SK-N-SH (cell line): ENCODE measurements at regions not wholly inside any gene's neighbourhood (a gene's known extent, or its start where the extent isn't known, plus 50 kb on each side); places are given as distances from the start of the nearest gene placed in this dataset.

ENCODE experiments used
- CTCF ChIA-PET: fragments of 300-600, 350-600 bp; formaldehyde crosslinking; extraction: SDS; loops from one replicate; lab custom pipeline; 2021; lab: Yijun Ruan, JAX
- POLR2A ChIA-PET: fragments of 350-600 bp; sonication (Branson Sonifier 250); formaldehyde crosslinking; extraction: SDS; loops from one replicate; lab custom pipeline; 2020; ENCODE audit warnings: antibody characterized with exemption, inconsistent platforms; lab: Yijun Ruan, JAX
- DNase-seq: peaks from one replicate; pipeline ENCODE4 v3.0.0; 2012
- H2AFZ ChIP-seq: fragments of 200-600 bp; sonication (generic); 2 replicates; pipeline ENCODE4 v1.8.1; 2016; ENCODE audit warnings: antibody characterized with exemption, mild to moderate bottlenecking, low read depth
- H3F3A ChIP-seq: fragments of 200-600 bp; sonication (generic); replicated peaks from 2 replicates; pipeline ENCODE3; 2016; ENCODE audit warnings: antibody characterized with exemption, mild to moderate bottlenecking; ENCODE audit not compliant: insufficient read depth
- H3K27ac ChIP-seq, 2 experiments: fragments of 200-500 bp in 1 of 2; fragments of 200-600 bp in 1 of 2; sonication (Bioruptor generic) in 1 of 2; sonication (generic), shearing (Covaris generic) in 1 of 2; 2 replicates each; pipeline versions ENCODE4 v1.5.1 to v1.6.1; 2014 to 2016; ENCODE audit warnings: low read depth in 2 of 2, inconsistent platforms in 1 of 2, low read length in 1 of 2, mild to moderate bottlenecking in 1 of 2, mixed read lengths in 1 of 2
- H3K27me3 ChIP-seq: fragments of 200-600 bp; sonication (generic), shearing (Covaris generic); 2 replicates; pipeline ENCODE4 v1.6.1; 2016; ENCODE audit warnings: mixed run types; ENCODE audit not compliant: insufficient read depth
- H3K36me3 ChIP-seq, 2 experiments: fragments of 200-500 bp in 1 of 2; fragments of 200-600 bp in 1 of 2; sonication (Bioruptor generic) in 1 of 2; sonication (generic) in 1 of 2; replicated peaks in 1 of 2; 2 replicates each; pipeline versions ENCODE3 to v1.5.1; 2014 to 2016; ENCODE audit warnings: low read length in 1 of 2, mild to moderate bottlenecking in 1 of 2; ENCODE audit not compliant: insufficient read depth in 2 of 2, control insufficient read depth in 1 of 2
- H3K4me1 ChIP-seq, 2 experiments: fragments of 200-500 bp in 1 of 2; fragments of 200-600 bp in 1 of 2; sonication (Bioruptor generic) in 1 of 2; sonication (generic), shearing (Covaris generic) in 1 of 2; 2 replicates each; pipeline versions ENCODE4 v1.5.1 to v1.6.1; 2014 to 2016; ENCODE audit warnings: low read depth in 1 of 2, low read length in 1 of 2, mixed run types in 1 of 2; ENCODE audit not compliant: insufficient read depth in 2 of 2, control insufficient read depth in 1 of 2
- H3K4me2 ChIP-seq: fragments of 200-600 bp; sonication (generic), shearing (Covaris generic); 2 replicates; pipeline ENCODE4 v1.6.1; 2017; ENCODE audit warnings: mixed run types
- H3K4me3 ChIP-seq, 2 experiments: fragments of 200-500 bp in 1 of 2; fragments of 200-600 bp in 1 of 2; sonication (Bioruptor generic) in 1 of 2; sonication (generic), shearing (Covaris generic) in 1 of 2; 2 replicates each; pipeline versions ENCODE4 v1.5.1 to v1.8.1; 2014 to 2016; ENCODE audit warnings: low read depth in 2 of 2, inconsistent platforms in 1 of 2, low read length in 1 of 2, mild to moderate bottlenecking in 1 of 2, mixed read lengths in 1 of 2, moderate library complexity in 1 of 2
- H3K79me2 ChIP-seq: fragments of 200-600 bp; sonication (generic); 2 replicates; pipeline ENCODE4 v1.8.1; 2017; ENCODE audit warnings: mild to moderate bottlenecking; ENCODE audit not compliant: insufficient read depth
- H3K9ac ChIP-seq: fragments of 200-600 bp; sonication (generic); 2 replicates; pipeline ENCODE4 v1.6.1; 2017; ENCODE audit warnings: mixed run types
- H3K9me2 ChIP-seq: fragments of 200-600 bp; sonication (generic); 2 replicates; pipeline ENCODE4 v1.6.1; 2017; ENCODE audit warnings: mixed run types
- H3K9me3 ChIP-seq: fragments of 200-600 bp; sonication (generic); 2 replicates; pipeline ENCODE4 v1.6.1; 2017; ENCODE audit warnings: mixed run types, mild to moderate bottlenecking, moderate library complexity
- H4K20me1 ChIP-seq: fragments of 200-600 bp; sonication (generic); 2 replicates; pipeline ENCODE4 v1.6.1; 2017; ENCODE audit warnings: mild to moderate bottlenecking, mixed run types; ENCODE audit not compliant: insufficient read depth
- CTCF ChIP-seq: fragments of 200-600 bp; sonication (generic); IDR thresholded peaks from 2 replicates; pipeline ENCODE4 v1.6.1; 2017; ENCODE audit warnings: antibody characterized with exemption, mild to moderate bottlenecking, moderate library complexity
- EP300 ChIP-seq, 2 experiments: IDR thresholded peaks; 2 replicates each; pipeline versions ENCODE4 v1.4.0 to v1.6.1; 2012; ENCODE audit warnings: borderline replicate concordance in 1 of 2, low read depth in 1 of 2, low read length in 1 of 2
- EZH2phosphoT487 ChIP-seq: fragments of 200-600 bp; sonication (generic); IDR thresholded peaks from 2 replicates; pipeline ENCODE4 v1.6.1; 2017; ENCODE audit warnings: low read depth, mixed run types, mild to moderate bottlenecking, antibody characterized with exemption, moderate library complexity, borderline replicate concordance
- FOSL2 ChIP-seq: IDR thresholded peaks from 2 replicates; pipeline ENCODE4 v1.4.0; 2012; ENCODE audit warnings: low read depth, mild to moderate bottlenecking, moderate library complexity, borderline replicate concordance
- FOXM1 ChIP-seq: IDR thresholded peaks from 2 replicates; pipeline ENCODE4 v1.4.0; 2012; ENCODE audit warnings: low read depth, mild to moderate bottlenecking
- GABPA ChIP-seq: IDR thresholded peaks from 2 replicates; pipeline ENCODE4 v1.4.0; 2012; ENCODE audit warnings: low read depth, mild to moderate bottlenecking
- GATA2 ChIP-seq: sonication (generic); formaldehyde crosslinking; IDR thresholded peaks from 2 replicates; pipeline ENCODE4 v1.5.0; 2020; ENCODE audit warnings: mild to moderate bottlenecking, missing genetic modification reagents
- JUND ChIP-seq: IDR thresholded peaks from 2 replicates; pipeline ENCODE4 v1.4.0; 2012
- NRF1 ChIP-seq: IDR thresholded peaks from 2 replicates; pipeline ENCODE4 v1.6.1; 2012; ENCODE audit warnings: low read depth, mild to moderate bottlenecking, low read length
- POLR2AphosphoS5 ChIP-seq: IDR thresholded peaks from 2 replicates; pipeline ENCODE4 v1.6.1; 2012; ENCODE audit warnings: low read depth, low read length
- RAD21 ChIP-seq: IDR thresholded peaks from 2 replicates; pipeline ENCODE4 v1.6.1; 2012; ENCODE audit warnings: mild to moderate bottlenecking, low read length
- RCOR1 ChIP-seq: fragments of 150-350 bp; IDR thresholded peaks from 2 replicates; pipeline ENCODE4 v1.6.1; 2017; ENCODE audit warnings: antibody characterized with exemption, low read length
- REST ChIP-seq: IDR thresholded peaks from 2 replicates; pipeline ENCODE4 v1.6.1; 2012; ENCODE audit warnings: mild to moderate bottlenecking, low read depth, low read length, moderate library complexity
- RXRA ChIP-seq: IDR thresholded peaks from 2 replicates; pipeline ENCODE4 v1.4.0; 2012; ENCODE audit warnings: low read depth, mild to moderate bottlenecking, borderline replicate concordance
- SIN3A ChIP-seq: IDR thresholded peaks from 2 replicates; pipeline ENCODE4 v1.6.1; 2012; ENCODE audit warnings: low read depth, mild to moderate bottlenecking, low read length, moderate library complexity, borderline replicate concordance
- SMC3 ChIP-seq: IDR thresholded peaks from 2 replicates; pipeline ENCODE4 v1.6.1; 2012; ENCODE audit warnings: low read depth, low read length, improper control_type of control experiment
- USF1 ChIP-seq: IDR thresholded peaks from 2 replicates; pipeline ENCODE4 v1.4.0; 2012; ENCODE audit warnings: low read depth, borderline replicate concordance
- ZBTB33 ChIP-seq: IDR thresholded peaks from 2 replicates; pipeline ENCODE4 v1.4.0; 2012; ENCODE audit warnings: low read depth, borderline replicate concordance
- TF ChIP-seq, protein P1 (sequence below): IDR thresholded peaks from 2 replicates; pipeline ENCODE4 v1.4.0; 2012; ENCODE audit warnings: low read depth

DNA sequence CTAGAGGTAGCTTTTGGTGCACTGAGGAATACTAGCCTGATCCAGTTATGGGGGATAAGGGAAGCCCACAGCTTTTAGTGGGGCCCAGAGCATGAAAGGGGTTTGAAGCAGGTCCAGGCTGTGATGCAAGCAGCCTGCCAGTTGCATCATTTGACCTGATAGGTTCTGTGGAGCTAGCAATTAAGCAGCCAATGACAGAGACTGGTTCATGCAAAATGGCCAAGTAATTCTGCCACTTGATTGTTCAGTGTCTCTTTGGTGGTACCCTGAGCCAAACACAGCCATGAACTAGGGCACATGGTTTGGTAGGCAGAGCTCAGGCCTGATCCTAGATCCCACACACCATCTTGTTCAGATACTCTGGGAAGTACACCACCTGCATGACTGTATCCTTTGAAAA lies 91.0 kb upstream of the PRR23C start:
- Histone ChIP-seq H3K9me3 (no peaks in the 10 kb centered on the region), H3K27me3 (no peaks in the 10 kb centered on the region), H3K36me3 (no peaks in the 10 kb centered on the region), H3K79me2 (no peaks in the 10 kb centered on the region), H3F3A (no peaks in the 10 kb centered on the region), H3K9me2 (no peaks in the 10 kb centered on the region), H4K20me1 (no peaks in the 10 kb centered on the region), H3K4me1 (no peaks in the 10 kb centered on the region), H3K9ac (no peak overlapping the region), H3K27ac (no peak overlapping the region), H2AFZ (no peak overlapping the region), H3K4me3 (no peak overlapping the region), H3K4me2 (no peak overlapping the region)
- POLR2A ChIA-PET, result no interaction called here
- TF ChIP-seq SIN3A (no peak), EZH2phosphoT487 (no peak), FOXM1 (no peak), RCOR1 (no peak), GATA2 (CRISPR knock-in tag) (no peak), GABPA (no peak), USF1 (no peak), FOSL2 (no peak), NRF1 (no peak), ZBTB33 (no peak), EP300 (IDR thresholded peaks at IDR 0.05; ENCODE audit: borderline replicate concordance in 1 of 2, low read depth in 1 of 2, low read length in 1 of 2) (no peak), RXRA (no peak), SMC3 (no peak), JUND (no peak), CTCF (no peak), REST (no peak), RAD21 (no peak), POLR2AphosphoS5 (no peak)
- TF ChIP-seq, protein P1, sequence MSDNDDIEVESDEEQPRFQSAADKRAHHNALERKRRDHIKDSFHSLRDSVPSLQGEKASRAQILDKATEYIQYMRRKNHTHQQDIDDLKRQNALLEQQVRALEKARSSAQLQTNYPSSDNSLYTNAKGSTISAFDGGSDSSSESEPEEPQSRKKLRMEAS, result no peak
- DNase-seq, result no peak
- CTCF ChIA-PET, result interaction anchor here (0.9 kb wide), 1 partner anchor 24 kb away, joined by 4 read pairs; no protein-coding TSS in a partner anchor
